ENCODE measurements at regions not wholly inside any gene's neighbourhood (a gene's known extent, or its start where the extent isn't known, plus 50 kb on each side); places are given as distances from the start of the nearest gene placed in this dataset.
"Not testable (repeated sequence)": the region's sequence is repeated elsewhere in the genome, so short reads cannot be mapped to it uniquely, and the experiment has no call there.

DNA sequence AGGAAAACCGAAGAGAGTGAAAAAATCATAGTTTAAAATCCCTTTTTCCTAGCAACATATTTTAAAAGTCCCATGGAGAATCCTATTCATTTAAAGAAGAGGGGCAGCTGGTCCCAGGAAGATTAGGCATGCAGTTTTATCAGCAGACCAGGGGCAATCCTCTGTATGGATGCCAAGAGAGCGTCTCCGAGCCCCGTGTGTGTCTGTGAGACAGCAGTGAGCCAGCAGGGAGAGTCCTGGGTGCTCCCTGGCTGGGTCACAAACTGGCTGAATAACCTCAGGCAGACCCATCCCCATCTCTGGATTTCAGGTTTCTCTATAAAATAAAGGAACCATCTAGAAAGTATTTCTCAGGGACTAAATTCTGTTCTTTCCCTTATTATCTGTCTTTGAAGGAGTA is 128.2 kb upstream of the RIOK3 start:
- Mint-ChIP-seq H3K36me3 (ENCODE audit: low read depth) (no peaks in the 10 kb centered on the region), H3K9me3 (peaks cover 3% of the 10 kb centered on the region), H3K4me1 (ENCODE audit: low read depth) (no peaks in the 10 kb centered on the region), H3K27ac (no peak overlapping the region), H3K27me3 (no peaks in the 10 kb centered on the region), H3K4me3 (no peak overlapping the region)
- ATAC-seq (ENCODE audit: poor library complexity), result no peak
- intact Hi-C loops (cut with DNase I, micrococcal nuclease), result no loop called here
- Histone ChIP-seq H3K27ac (ENCODE audit: low read depth in 1 of 2, low read length in 2 of 2) (no peak overlapping the region), H3K4me1 (ENCODE audit: insufficient read depth, low read length) (no peaks in the 10 kb centered on the region), H3K4me3 (ENCODE audit: low read length) (no peak overlapping the region), H3K27me3 (ENCODE audit: control insufficient read depth in 1 of 2, insufficient read depth in 2 of 2, low read length in 2 of 2) (no peaks in the 10 kb centered on the region), H3K36me3 (ENCODE audit: insufficient read depth, low read length) (no peaks in the 10 kb centered on the region), H3K9me3 (ENCODE audit: control insufficient read depth in 1 of 2, insufficient read depth in 1 of 2, low read length in 2 of 2) (no peaks in the 10 kb centered on the region)
- TF ChIP-seq, protein P1, sequence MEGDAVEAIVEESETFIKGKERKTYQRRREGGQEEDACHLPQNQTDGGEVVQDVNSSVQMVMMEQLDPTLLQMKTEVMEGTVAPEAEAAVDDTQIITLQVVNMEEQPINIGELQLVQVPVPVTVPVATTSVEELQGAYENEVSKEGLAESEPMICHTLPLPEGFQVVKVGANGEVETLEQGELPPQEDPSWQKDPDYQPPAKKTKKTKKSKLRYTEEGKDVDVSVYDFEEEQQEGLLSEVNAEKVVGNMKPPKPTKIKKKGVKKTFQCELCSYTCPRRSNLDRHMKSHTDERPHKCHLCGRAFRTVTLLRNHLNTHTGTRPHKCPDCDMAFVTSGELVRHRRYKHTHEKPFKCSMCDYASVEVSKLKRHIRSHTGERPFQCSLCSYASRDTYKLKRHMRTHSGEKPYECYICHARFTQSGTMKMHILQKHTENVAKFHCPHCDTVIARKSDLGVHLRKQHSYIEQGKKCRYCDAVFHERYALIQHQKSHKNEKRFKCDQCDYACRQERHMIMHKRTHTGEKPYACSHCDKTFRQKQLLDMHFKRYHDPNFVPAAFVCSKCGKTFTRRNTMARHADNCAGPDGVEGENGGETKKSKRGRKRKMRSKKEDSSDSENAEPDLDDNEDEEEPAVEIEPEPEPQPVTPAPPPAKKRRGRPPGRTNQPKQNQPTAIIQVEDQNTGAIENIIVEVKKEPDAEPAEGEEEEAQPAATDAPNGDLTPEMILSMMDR (IDR thresholded peaks at IDR 0.05), result no peak
- ChIA-PET CTCF (no interaction called here), POLR2A (no interaction called here)
- DNase-seq, result no peak

DNA sequence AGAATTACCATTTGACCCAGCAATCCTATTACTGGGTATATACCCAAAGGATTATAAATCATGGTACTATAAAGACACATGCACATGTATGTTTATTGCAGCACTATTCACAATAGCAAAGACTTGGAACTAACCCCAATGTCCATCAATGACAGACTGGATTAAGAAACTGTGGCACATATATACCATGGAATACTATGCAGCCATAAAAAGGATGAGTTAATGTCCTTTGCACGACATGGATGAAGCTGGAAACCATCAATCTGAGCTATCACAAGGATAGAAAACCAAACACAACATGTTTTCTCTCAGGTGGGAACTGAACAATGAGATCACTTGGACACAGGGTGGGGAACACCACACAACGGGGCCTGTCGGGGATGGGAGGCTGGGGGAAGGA is 123.4 kb upstream of the RIOK3 start:
- H3K27ac Mint-ChIP-seq; H3K27me3 Mint-ChIP-seq; DNase-seq; H3K4me1 Mint-ChIP-seq (ENCODE audit: low read depth); CTCF ChIA-PET; H3K36me3 ChIP-seq (ENCODE audit: insufficient read depth, low read length); H3K4me1 ChIP-seq (ENCODE audit: insufficient read depth, low read length); POLR2A ChIA-PET; H3K27me3 ChIP-seq (ENCODE audit: control insufficient read depth in 1 of 2, insufficient read depth in 2 of 2, low read length in 2 of 2); H3K9me3 Mint-ChIP-seq; H3K4me3 Mint-ChIP-seq; H3K9me3 ChIP-seq (ENCODE audit: control insufficient read depth in 1 of 2, insufficient read depth in 1 of 2, low read length in 2 of 2); ATAC-seq (ENCODE audit: poor library complexity); H3K4me3 ChIP-seq (ENCODE audit: low read length); H3K27ac ChIP-seq (ENCODE audit: low read depth in 1 of 2, low read length in 2 of 2); H3K36me3 Mint-ChIP-seq (ENCODE audit: low read depth): not testable (repeated sequence)
- intact Hi-C loops (cut with DNase I, micrococcal nuclease), result loop anchor here in 1 of 2 experiments (10.0 kb wide), 1 partner anchor 55 kb away; no protein-coding TSS in a partner anchor

DNA sequence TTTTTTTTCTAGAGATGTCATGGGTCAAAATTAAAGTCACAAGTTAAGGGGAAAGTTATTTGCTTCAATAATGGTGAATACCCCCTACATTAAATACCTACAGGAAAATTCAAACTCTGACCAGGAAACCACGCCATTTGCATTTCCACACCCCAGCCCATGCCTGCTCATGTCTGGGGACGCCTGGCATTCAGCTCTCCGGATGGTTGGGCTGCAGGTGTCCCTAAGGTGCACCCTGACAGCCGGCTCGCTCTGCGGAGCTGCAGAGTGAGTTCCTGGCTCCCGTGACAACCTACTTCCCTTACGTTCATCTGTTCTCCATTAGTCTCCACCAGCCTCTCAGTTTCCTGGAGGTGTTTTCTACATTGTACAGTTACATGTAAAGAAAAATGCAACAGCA is 122.7 kb upstream of the RIOK3 start:
- ChIA-PET POLR2A (no interaction called here), CTCF (no interaction called here)
- no peak overlapping the region for H3K27ac Mint-ChIP-seq
- no peaks in the 10 kb centered on the region for H3K36me3 Mint-ChIP-seq (ENCODE audit: low read depth)
- TF ChIP-seq, protein P1 (IDR thresholded peaks at IDR 0.05), result no peak
- no peaks in the 10 kb centered on the region for H3K27me3 ChIP-seq (ENCODE audit: control insufficient read depth in 1 of 2, insufficient read depth in 2 of 2, low read length in 2 of 2)
- H3K36me3 ChIP-seq (ENCODE audit: insufficient read depth, low read length), result no peaks in the 10 kb centered on the region
- H3K27me3 Mint-ChIP-seq, result no peaks in the 10 kb centered on the region
- no peak overlapping the region for H3K4me3 ChIP-seq (ENCODE audit: low read length)
- intact Hi-C loops (cut with DNase I, micrococcal nuclease), result loop anchor here in 1 of 2 experiments (10.0 kb wide), 1 partner anchor 56 kb away; no protein-coding TSS in a partner anchor
- ATAC-seq (ENCODE audit: poor library complexity) (no peak), DNase-seq (no peak)
- H3K4me1 Mint-ChIP-seq (ENCODE audit: low read depth), result no peaks in the 10 kb centered on the region
- no peak overlapping the region for H3K4me3 Mint-ChIP-seq
- no peaks in the 10 kb centered on the region for H3K9me3 ChIP-seq (ENCODE audit: control insufficient read depth in 1 of 2, insufficient read depth in 1 of 2, low read length in 2 of 2)
- H3K9me3 Mint-ChIP-seq, result peaks cover 3% of the 10 kb centered on the region
- H3K27ac ChIP-seq (ENCODE audit: low read depth in 1 of 2, low read length in 2 of 2), result no peak overlapping the region
- no peaks in the 10 kb centered on the region for H3K4me1 ChIP-seq (ENCODE audit: insufficient read depth, low read length)

All from CD4-positive, alpha-beta T cell (primary cell).